ENCODE measurements at regions not wholly inside any gene's neighbourhood (a gene's known extent, or its start where the extent isn't known, plus 50 kb on each side); places are given as distances from the start of the nearest gene placed in this dataset.
A peak's percentile ranks its signal among the peaks of the same experiment; 100 is the strongest.

DNA sequence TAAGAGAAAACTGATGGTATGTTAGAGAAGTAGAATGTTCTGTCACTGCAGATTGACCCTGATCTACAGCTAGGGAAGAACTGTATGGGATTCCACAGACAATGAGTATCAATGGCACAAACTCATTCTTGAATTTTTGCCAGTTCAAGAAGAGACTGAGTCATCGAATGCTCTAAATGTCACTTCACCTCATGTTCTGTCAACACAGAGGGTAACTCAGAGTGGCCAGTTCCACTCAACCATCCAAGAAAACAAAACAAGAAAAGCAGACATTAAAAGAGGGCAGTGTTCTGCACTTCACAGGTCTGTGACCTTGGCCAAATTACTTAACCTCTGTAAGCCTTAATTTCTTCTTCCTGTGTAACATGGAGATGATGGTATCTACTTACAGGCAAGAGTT is 132.2 kb upstream of the HMHB1 start:
- TF ChIP-seq, protein P1, sequence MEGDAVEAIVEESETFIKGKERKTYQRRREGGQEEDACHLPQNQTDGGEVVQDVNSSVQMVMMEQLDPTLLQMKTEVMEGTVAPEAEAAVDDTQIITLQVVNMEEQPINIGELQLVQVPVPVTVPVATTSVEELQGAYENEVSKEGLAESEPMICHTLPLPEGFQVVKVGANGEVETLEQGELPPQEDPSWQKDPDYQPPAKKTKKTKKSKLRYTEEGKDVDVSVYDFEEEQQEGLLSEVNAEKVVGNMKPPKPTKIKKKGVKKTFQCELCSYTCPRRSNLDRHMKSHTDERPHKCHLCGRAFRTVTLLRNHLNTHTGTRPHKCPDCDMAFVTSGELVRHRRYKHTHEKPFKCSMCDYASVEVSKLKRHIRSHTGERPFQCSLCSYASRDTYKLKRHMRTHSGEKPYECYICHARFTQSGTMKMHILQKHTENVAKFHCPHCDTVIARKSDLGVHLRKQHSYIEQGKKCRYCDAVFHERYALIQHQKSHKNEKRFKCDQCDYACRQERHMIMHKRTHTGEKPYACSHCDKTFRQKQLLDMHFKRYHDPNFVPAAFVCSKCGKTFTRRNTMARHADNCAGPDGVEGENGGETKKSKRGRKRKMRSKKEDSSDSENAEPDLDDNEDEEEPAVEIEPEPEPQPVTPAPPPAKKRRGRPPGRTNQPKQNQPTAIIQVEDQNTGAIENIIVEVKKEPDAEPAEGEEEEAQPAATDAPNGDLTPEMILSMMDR (IDR thresholded peaks at IDR 0.05) = no peak
- Histone ChIP-seq H3K27me3 (no peaks in the 10 kb centered on the region), H3K9me3 (no peaks in the 10 kb centered on the region), H3K4me3 (no peak overlapping the region), H3K4me1 (peaks cover 7% of the 10 kb centered on the region), H3K36me3 (no peaks in the 10 kb centered on the region), H3K27ac (no peak overlapping the region)
- no peak for DNase-seq
- intact Hi-C loops (cut with DNase I) = no loop called here
- peak; percentile 57 for ATAC-seq

DNA sequence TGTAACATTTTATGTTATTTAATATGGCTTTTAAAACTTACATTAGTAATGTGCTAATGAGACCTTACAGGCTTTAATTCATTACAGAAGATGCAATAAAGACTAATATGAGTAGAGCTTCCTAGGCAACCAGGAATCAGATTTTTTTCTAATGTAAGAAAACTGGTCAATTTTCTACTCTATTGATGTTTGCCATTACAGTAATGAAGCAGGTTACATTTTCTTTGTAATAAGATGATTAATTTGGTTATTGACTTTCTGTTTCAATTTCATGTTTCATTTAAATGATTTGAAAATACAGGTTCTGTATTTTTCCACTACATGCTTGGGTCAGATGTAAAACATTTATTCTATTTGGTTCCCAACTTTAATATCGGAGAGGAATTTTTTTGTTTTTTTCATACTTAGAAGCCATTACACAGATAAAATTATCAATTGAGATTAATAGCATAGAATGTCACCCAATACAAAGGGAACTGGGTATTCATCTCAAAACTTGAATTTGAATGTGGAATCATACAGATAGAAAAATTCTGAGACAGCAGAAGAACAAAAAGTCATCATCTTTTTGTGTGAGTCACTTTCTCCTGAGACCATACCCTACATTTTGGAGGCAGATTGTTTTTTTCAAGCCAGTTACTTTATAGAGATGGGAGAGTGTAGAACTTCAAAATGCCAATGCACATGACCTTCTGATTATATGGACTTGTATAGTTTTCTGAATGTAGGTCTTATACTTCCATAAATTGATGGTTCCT is 133.6 kb upstream of the HMHB1 start:
- intact Hi-C loops (cut with DNase I) = no loop called here
- ATAC-seq (no peak), DNase-seq (no peak)
- no peaks in the 10 kb centered on the region for H3K27me3 ChIP-seq
- no peak overlapping the region for H3K4me3 ChIP-seq
- TF ChIP-seq, protein P1 (IDR thresholded peaks at IDR 0.05) = no peak
- no peaks in the 10 kb centered on the region for H3K9me3 ChIP-seq
- no peak overlapping the region for H3K27ac ChIP-seq
- H3K36me3 ChIP-seq = no peaks in the 10 kb centered on the region
- H3K4me1 ChIP-seq = peaks cover 7% of the 10 kb centered on the region

DNA sequence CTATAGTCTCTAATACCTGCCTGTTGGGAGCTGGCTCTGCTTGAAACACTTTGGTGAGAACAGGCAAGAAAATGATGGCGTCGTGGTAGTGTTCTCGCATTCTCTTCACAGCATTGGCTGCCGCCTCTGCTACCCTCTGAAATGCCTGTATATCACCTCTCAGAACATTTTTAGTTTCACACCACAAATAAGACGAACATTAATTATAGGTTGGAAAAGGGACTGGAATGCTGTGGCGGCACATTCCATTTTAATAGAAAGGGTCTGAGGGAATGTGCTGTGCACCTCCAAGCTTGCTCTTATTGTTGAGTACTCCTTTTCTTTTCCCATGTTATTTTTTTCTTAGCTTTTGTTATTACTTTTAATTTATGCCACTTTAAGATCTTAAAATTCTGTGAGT is 134.6 kb upstream of the HMHB1 start:
- Histone ChIP-seq H3K36me3 (no peaks in the 10 kb centered on the region), H3K9me3 (no peaks in the 10 kb centered on the region), H3K4me3 (no peak overlapping the region), H3K27ac (no peak overlapping the region), H3K27me3 (no peaks in the 10 kb centered on the region), H3K4me1 (peaks cover 2% of the 10 kb centered on the region)
- intact Hi-C loops (cut with DNase I) = no loop called here
- TF ChIP-seq, protein P1 (IDR thresholded peaks at IDR 0.05) = no peak
- DNase-seq (no peak), ATAC-seq (no peak)

DNA sequence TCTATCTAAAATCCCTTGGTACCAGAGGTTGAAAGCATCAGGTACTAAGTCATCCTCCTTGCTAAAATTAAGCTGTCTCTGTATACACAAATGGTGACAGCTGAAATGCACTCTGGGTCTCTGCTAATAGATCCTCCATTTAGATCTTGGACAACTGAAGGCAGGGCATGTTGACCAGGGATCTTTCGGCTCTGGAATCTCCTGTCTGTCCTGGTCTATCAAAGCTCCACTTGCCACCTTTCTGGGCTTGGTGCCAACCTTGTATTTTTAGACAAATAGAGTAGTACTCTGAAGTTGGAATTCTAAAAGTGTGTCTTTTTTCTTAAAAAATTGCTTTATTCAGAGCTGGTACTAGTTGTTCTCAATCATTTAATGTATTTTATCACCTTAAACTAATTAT is 135.2 kb upstream of the HMHB1 start:
- H3K4me3 ChIP-seq = no peak overlapping the region
- no peaks in the 10 kb centered on the region for H3K9me3 ChIP-seq
- ATAC-seq = no peak
- intact Hi-C loops (cut with DNase I) = no loop called here
- H3K4me1 ChIP-seq = no peaks in the 10 kb centered on the region
- no peak overlapping the region for H3K27ac ChIP-seq
- no peaks in the 10 kb centered on the region for H3K36me3 ChIP-seq
- TF ChIP-seq, protein P1 (IDR thresholded peaks at IDR 0.05) = no peak
- DNase-seq = no peak
- no peaks in the 10 kb centered on the region for H3K27me3 ChIP-seq

DNA sequence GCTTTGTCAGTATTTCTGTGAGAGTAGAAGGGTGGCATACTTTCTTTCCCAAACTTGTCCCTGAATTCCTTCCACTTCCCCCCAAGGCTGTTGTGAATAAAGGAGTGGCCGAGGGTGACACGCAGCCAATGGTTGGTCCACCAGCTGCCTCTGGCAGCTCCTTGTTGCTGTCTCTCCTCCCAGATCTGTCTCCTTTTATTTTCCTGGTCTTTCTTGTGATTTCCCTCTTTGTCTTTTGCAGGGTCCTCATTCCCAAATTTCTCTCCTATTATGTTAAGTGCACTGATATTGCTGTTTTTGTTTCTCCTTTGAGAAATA is 137.5 kb upstream of the HMHB1 start:
- no peaks in the 10 kb centered on the region for H3K4me1 ChIP-seq
- intact Hi-C loops (cut with DNase I) = no loop called here

More for the DNA sequence above, 137.5 kb upstream of the HMHB1 start:
- TF ChIP-seq, protein P1 (IDR thresholded peaks at IDR 0.05) = no peak
- H3K9me3 ChIP-seq = no peaks in the 10 kb centered on the region
- no peaks in the 10 kb centered on the region for H3K27me3 ChIP-seq
- H3K4me3 ChIP-seq = no peak overlapping the region
- ATAC-seq (no peak), DNase-seq (no peak)
- no peak overlapping the region for H3K27ac ChIP-seq
- no peaks in the 10 kb centered on the region for H3K36me3 ChIP-seq

Data from upper lobe of right lung (tissue), 1 donor.